BE2C (cell line): ENCODE measurements at regions not wholly inside any gene's neighbourhood (a gene's known extent, or its start where the extent isn't known, plus 50 kb on each side); places are given as distances from the start of the nearest gene placed in this dataset.

Experiments
- DNase-seq: peaks from one replicate; pipeline ENCODE4 v3.0.0-alpha.2; 2020
- H3K27me3 ChIP-seq: fragments of 250-450 bp; sonication (Bioruptor Pico); 2 replicates; pipeline ENCODE4 v1.5.1; 2020; ENCODE audit warnings: mild to moderate bottlenecking
- H3K36me3 ChIP-seq: fragments of 250-450 bp; sonication (Bioruptor Pico); 2 replicates; pipeline ENCODE4 v1.5.1; 2020; ENCODE audit warnings: mild to moderate bottlenecking
- H3K4me1 ChIP-seq: fragments of 250-450 bp; sonication (Bioruptor Pico); 2 replicates; pipeline ENCODE4 v1.5.1; 2020
- H3K4me3 ChIP-seq: 2 replicates; pipeline ENCODE4 v1.5.1; 2011; ENCODE audit warnings: low read depth, low read length
- H3K9me3 ChIP-seq: fragments of 250-450 bp; sonication (Bioruptor Pico); 2 replicates; pipeline ENCODE4 v1.5.1; 2020
- CTCF ChIP-seq: IDR thresholded peaks from 2 replicates; pipeline ENCODE4 v1.5.1; 2012; ENCODE audit warnings: mild to moderate bottlenecking, low read depth, low read length

GRCh38 chr5:67333171-67333570 is 136.6 kb upstream of the CD180 start:
- H3K27me3 ChIP-seq = no peaks in the 10 kb centered on the region

GRCh38 chr5:67331296-67331925 is 134.8 kb upstream of the CD180 start:
- Histone ChIP-seq H3K27me3 (no peaks in the 10 kb centered on the region), H3K9me3 (no peaks in the 10 kb centered on the region), H3K4me3 (no peak overlapping the region), H3K4me1 (no peaks in the 10 kb centered on the region), H3K36me3 (no peaks in the 10 kb centered on the region)
- TF ChIP-seq CTCF = no peak
- DNase-seq = no peak

More at GRCh38 chr5:67333171-67333570, 136.6 kb upstream of the CD180 start:
- TF ChIP-seq CTCF = no peak
- Histone ChIP-seq H3K36me3 (no peaks in the 10 kb centered on the region), H3K4me1 (no peaks in the 10 kb centered on the region), H3K4me3 (no peak overlapping the region), H3K9me3 (no peaks in the 10 kb centered on the region)
- no peak for DNase-seq

- H3K4me3 ChIP-seq = no peak overlapping the region
- no peak for DNase-seq
- no peaks in the 10 kb centered on the region for H3K36me3 ChIP-seq
- no peaks in the 10 kb centered on the region for H3K27me3 ChIP-seq
- H3K9me3 ChIP-seq = no peaks in the 10 kb centered on the region
- H3K4me1 ChIP-seq = no peaks in the 10 kb centered on the region
- TF ChIP-seq CTCF = no peak
These were observed 123.5 kb upstream of the CD180 start for GRCh38 chr5:67319935-67320725.

GRCh38 chr5:67318746-67319145 is 122.1 kb upstream of the CD180 start:
- no peaks in the 10 kb centered on the region for H3K4me1 ChIP-seq
- H3K9me3 ChIP-seq = no peaks in the 10 kb centered on the region
- DNase-seq = no peak
- no peaks in the 10 kb centered on the region for H3K27me3 ChIP-seq
- H3K4me3 ChIP-seq = no peak overlapping the region
- TF ChIP-seq CTCF = no peak
- H3K36me3 ChIP-seq = no peaks in the 10 kb centered on the region

- no peak overlapping the region for H3K4me3 ChIP-seq
- no peaks in the 10 kb centered on the region for H3K27me3 ChIP-seq
- DNase-seq = no peak
- no peaks in the 10 kb centered on the region for H3K4me1 ChIP-seq
- TF ChIP-seq CTCF = no peak
- H3K9me3 ChIP-seq = no peaks in the 10 kb centered on the region
- H3K36me3 ChIP-seq = no peaks in the 10 kb centered on the region
These were observed 121.0 kb upstream of the CD180 start for GRCh38 chr5:67317603-67318002.

- H3K4me3 ChIP-seq = no peak overlapping the region
- H3K9me3 ChIP-seq = no peaks in the 10 kb centered on the region
- H3K4me1 ChIP-seq = no peaks in the 10 kb centered on the region
- no peaks in the 10 kb centered on the region for H3K36me3 ChIP-seq
- no peaks in the 10 kb centered on the region for H3K27me3 ChIP-seq
- DNase-seq = no peak
- TF ChIP-seq CTCF = no peak
These were observed 120.1 kb upstream of the CD180 start for GRCh38 chr5:67316695-67317094.
